Fibroblast of villous mesenchyme (primary cell): ENCODE measurements at regions not wholly inside any gene's neighbourhood (a gene's known extent, or its start where the extent isn't known, plus 50 kb on each side); places are given as distances from the start of the nearest gene placed in this dataset.
"Not testable (repeated sequence)": the region's sequence is repeated elsewhere in the genome, so short reads cannot be mapped to it uniquely, and the experiment has no call there.

Source experiments
- DNase-seq: peaks from one replicate; pipeline ENCODE4 v3.0.0-alpha.2; 2010; ENCODE audit warnings: low read depth
- H3K4me3 ChIP-seq: 2 replicates; pipeline ENCODE4 v1.5.1; 2011; ENCODE audit warnings: low read depth, mild to moderate bottlenecking, low read length
- TF ChIP-seq, protein P1 (sequence below): IDR thresholded peaks from 2 replicates; pipeline ENCODE4 v1.5.1; 2012; ENCODE audit warnings: low read depth, mild to moderate bottlenecking, low read length; ENCODE audit not compliant: insufficient read depth

- H3K4me3 ChIP-seq: no peak overlapping the region
- TF ChIP-seq, protein P1, sequence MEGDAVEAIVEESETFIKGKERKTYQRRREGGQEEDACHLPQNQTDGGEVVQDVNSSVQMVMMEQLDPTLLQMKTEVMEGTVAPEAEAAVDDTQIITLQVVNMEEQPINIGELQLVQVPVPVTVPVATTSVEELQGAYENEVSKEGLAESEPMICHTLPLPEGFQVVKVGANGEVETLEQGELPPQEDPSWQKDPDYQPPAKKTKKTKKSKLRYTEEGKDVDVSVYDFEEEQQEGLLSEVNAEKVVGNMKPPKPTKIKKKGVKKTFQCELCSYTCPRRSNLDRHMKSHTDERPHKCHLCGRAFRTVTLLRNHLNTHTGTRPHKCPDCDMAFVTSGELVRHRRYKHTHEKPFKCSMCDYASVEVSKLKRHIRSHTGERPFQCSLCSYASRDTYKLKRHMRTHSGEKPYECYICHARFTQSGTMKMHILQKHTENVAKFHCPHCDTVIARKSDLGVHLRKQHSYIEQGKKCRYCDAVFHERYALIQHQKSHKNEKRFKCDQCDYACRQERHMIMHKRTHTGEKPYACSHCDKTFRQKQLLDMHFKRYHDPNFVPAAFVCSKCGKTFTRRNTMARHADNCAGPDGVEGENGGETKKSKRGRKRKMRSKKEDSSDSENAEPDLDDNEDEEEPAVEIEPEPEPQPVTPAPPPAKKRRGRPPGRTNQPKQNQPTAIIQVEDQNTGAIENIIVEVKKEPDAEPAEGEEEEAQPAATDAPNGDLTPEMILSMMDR: no peak
- DNase-seq: no peak
Measured at GRCh38 chr11:38867338-38867737, 2269.3 kb upstream of the RAG2 start.

- no peak for DNase-seq
- H3K4me3 ChIP-seq: no peak overlapping the region
- TF ChIP-seq, protein P1: no peak
Measured at GRCh38 chr11:38865922-38866321, 2267.9 kb upstream of the RAG2 start.

DNA sequence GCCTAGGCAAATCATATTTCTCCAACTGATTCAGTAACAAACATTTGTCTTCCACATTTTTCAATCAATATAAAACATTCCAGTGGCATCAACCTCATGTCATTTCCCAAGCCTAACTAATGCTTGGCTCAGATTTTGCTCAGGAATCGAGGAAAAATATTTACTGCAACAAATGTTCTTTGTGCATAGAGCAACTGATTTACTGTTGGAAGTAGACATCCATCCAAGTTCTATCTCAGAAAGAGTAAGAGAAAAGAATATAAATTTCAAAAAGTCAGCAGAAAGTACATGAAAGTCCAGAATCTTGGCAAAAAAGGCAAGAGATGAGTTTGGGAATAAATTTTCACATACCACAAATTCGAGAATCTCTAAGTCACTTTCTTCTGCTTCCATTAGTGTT, 2245.0 kb upstream of the RAG2 start:
- TF ChIP-seq, protein P1: no peak
- no peak overlapping the region for H3K4me3 ChIP-seq
- no peak for DNase-seq

GRCh38 chr11:38839071-38839470, 2241.0 kb upstream of the RAG2 start:
- TF ChIP-seq, protein P1: no peak
- H3K4me3 ChIP-seq: no peak overlapping the region
- no peak for DNase-seq

- TF ChIP-seq, protein P1: no peak
- no peak overlapping the region for H3K4me3 ChIP-seq
- peak; percentile 34 for DNase-seq
Measured at GRCh38 chr11:38835966-38836365, 2237.9 kb upstream of the RAG2 start.

GRCh38 chr11:38824573-38824972, 2226.5 kb upstream of the RAG2 start:
- peak; percentile 5 for DNase-seq
- H3K4me3 ChIP-seq: no peak overlapping the region
- TF ChIP-seq, protein P1: peak; percentile 38

DNA sequence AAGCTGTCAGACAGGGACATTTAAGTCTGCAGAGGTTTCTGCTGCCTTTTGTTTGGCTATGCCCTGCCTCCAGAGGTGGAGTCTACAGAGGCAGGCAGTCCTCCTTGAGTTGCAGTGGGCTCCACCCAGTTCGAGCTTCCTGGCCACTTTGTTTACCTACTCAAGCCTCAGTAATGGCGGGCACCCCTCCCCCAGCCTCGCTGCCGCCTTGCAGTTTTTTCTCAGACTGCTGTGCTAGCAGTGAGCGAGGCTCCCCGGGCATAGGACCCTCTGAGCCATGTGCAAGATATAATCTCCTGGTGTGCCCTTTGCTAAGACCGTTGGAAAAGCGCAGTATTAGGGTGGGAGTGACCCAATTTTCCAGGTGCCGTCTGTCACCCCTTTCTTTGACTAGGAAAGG, 2223.8 kb upstream of the RAG2 start:
- not testable (repeated sequence) for H3K4me3 ChIP-seq, DNase-seq

DNA sequence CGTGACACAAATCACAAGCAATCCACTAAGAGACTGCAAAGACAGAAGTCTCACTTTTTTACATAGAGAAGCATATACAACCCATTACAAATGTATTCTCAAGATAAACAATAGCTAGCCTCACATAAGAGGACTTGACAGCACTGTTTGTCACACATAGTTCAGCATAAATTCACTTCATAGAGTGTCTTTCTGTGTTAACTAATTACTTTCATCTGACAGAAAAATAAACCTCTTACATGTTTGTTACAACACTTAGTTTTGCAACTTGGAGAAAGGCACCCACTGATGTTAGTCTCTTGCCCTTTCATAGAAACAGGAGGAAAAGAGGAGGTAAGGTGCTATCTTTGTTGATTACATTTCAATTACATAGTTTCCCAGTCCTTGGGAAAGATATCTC, 2221.9 kb upstream of the RAG2 start:
- TF ChIP-seq, protein P1: no peak
- DNase-seq: peak; percentile 4

More for the DNA sequence above, 2221.9 kb upstream of the RAG2 start:
- no peak overlapping the region for H3K4me3 ChIP-seq
